Raji (cell line): ENCODE measurements at regions not wholly inside any gene's neighbourhood (a gene's known extent, or its start where the extent isn't known, plus 50 kb on each side); places are given as distances from the start of the nearest gene placed in this dataset.

Experiments used
- POLR2A ChIP-seq: IDR thresholded peaks from 2 replicates; pipeline ENCODE4 v1.6.1; 2011; ENCODE audit warnings: low read depth, low read length, control low read depth; ENCODE audit not compliant: insufficient read depth

DNA sequence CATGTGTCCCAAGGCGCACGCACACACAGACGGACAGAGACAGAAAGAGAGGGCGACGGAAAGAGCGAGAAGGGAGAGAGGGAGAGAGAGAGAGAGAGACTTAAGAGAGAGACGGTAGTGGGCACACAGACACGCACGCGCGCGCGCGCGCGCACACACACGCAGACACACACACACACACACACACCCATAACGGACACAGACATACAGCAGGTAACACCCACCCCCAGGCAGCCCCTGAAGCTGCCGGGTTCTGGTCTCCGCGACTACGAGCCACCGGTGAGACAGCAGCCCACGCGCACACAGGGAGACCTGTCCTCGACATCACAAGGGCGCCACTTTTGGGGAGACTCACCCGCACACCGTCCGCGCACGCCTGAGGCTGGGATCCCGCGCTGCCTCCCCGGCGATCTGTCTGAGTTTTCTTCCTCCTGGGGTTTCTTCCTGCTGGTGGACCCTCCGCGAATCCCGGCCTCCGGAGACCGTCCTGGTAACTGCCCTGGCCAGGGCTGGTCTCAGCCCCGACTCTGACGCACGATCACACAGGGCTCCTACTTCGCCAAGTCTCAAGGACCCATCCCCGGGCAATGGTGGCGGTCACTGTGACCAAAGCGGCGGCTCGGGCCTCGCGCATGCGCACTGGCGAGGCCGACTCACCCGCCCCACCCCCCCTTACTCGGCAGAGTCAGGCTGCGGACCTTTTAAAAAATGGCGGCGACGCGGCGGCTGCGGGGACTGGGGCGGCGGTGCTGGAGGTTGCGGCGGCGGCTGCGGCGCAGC, 750.7 kb downstream of the SPATA31A1 start:
- peak; percentile 51 for TF ChIP-seq POLR2A
